ENCODE measurements at regions not wholly inside any gene's neighbourhood (a gene's known extent, or its start where the extent isn't known, plus 50 kb on each side); places are given as distances from the start of the nearest gene placed in this dataset.

DNA sequence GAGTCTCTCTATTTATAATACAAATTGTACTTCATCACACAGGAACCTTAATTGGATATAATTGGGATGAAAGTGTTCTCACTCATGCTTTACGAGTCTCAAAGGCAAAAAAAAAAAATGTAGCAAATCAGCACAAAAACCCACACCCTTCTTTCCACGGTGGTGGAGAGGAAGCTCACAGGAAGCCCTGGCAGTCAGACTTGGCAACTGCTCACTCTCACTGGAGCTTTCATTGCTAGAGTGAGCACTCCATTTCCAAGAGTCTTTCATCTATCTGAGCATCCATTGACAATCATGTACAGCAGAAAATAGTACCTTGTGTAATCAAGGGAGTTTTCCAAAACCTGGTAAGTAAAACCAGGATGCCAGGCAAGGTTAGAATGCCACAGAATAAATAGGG is 2159.4 kb upstream of the AGA start:
- Histone ChIP-seq H3K4me3 (ENCODE audit: low read length) (no peak overlapping the region), H3K4me1 (ENCODE audit: insufficient read depth, low read length) (peaks cover 18% of the 10 kb centered on the region)

DNA sequence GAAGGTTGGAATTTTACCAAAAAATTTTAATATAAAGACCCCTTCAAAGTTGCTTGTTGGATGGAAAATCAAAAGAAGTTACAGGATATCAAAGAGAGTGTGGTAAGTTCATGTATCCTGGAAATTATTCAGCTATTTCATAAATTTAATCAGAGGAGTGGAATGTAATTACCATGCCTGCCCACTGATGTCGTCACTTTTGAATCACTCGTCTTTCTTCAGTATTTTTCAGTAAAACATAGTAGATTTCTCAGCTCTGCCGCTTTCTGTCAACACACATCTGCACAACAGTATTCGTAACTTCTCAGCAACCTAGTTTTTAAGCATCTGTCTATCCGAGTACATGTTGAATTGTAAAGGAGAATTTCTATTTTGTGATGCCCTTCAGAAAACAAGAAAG is 2163.0 kb upstream of the AGA start:
- H3K27me3 ChIP-seq (ENCODE audit: insufficient read depth, low read length), result no peaks in the 10 kb centered on the region
- no peak overlapping the region for H3K4me3 ChIP-seq (ENCODE audit: low read length)
- peaks cover 16% of the 10 kb centered on the region for H3K4me1 ChIP-seq (ENCODE audit: insufficient read depth, low read length)
- no peaks in the 10 kb centered on the region for H3K36me3 ChIP-seq (ENCODE audit: insufficient read depth, low read length)
- no peak overlapping the region for H2AFZ ChIP-seq (ENCODE audit: low read depth, low read length)
- no peaks in the 10 kb centered on the region for H3K9me3 ChIP-seq (ENCODE audit: low read length)

More for the DNA sequence above, 2159.4 kb upstream of the AGA start:
- Histone ChIP-seq H2AFZ (ENCODE audit: low read depth, low read length) (no peak overlapping the region), H3K9me3 (ENCODE audit: low read length) (no peaks in the 10 kb centered on the region), H3K27me3 (ENCODE audit: insufficient read depth, low read length) (no peaks in the 10 kb centered on the region), H3K36me3 (ENCODE audit: insufficient read depth, low read length) (no peaks in the 10 kb centered on the region)

DNA sequence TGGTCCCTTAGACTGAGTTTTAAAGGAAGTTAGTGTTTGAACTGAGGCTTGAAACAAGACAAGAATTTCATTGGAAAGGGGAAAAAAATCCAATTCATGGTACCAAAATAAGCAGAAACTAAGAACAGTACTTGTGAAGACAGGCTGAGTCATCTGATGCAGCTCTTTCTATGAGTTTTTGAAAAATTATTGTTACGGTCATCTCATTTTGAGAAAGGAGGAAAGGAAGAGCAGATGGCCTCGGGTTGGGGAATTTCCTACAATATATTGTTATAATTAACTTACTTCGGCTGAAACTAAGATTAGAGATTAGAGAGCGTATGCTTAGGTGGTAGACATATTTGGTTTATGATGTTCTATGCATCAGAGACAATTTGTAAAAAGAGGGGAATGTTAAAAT is 2164.8 kb upstream of the AGA start:
- Histone ChIP-seq H3K36me3 (ENCODE audit: insufficient read depth, low read length) (no peaks in the 10 kb centered on the region), H3K4me1 (ENCODE audit: insufficient read depth, low read length) (peaks cover 9% of the 10 kb centered on the region), H2AFZ (ENCODE audit: low read depth, low read length) (no peak overlapping the region), H3K27me3 (ENCODE audit: insufficient read depth, low read length) (no peaks in the 10 kb centered on the region), H3K9me3 (ENCODE audit: low read length) (no peaks in the 10 kb centered on the region), H3K4me3 (ENCODE audit: low read length) (no peak overlapping the region)

DNA sequence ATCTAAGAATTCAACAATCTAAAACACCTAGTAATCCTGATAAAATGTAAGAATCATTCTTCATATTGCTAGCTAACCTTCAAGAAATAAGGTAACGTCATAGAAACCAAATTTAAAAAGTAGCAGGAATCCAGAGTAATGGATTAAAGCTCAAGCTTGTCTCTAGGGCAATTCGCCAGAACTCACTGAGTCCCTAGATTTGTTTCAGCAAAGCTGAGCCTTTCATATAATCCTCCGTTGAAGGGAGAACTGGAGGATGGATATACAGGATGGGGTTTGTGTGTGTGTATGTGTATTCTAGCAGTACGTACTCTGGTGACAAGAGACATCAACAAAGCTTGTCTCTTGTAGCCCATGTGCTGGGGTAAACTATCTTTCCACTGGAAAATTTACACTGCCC is 2173.5 kb upstream of the AGA start:
- Histone ChIP-seq H3K27me3 (ENCODE audit: insufficient read depth, low read length) (no peaks in the 10 kb centered on the region), H3K4me3 (ENCODE audit: low read length) (no peak overlapping the region), H3K36me3 (ENCODE audit: insufficient read depth, low read length) (no peaks in the 10 kb centered on the region), H2AFZ (ENCODE audit: low read depth, low read length) (no peak overlapping the region), H3K9me3 (ENCODE audit: low read length) (no peaks in the 10 kb centered on the region), H3K4me1 (ENCODE audit: insufficient read depth, low read length) (no peaks in the 10 kb centered on the region)

DNA sequence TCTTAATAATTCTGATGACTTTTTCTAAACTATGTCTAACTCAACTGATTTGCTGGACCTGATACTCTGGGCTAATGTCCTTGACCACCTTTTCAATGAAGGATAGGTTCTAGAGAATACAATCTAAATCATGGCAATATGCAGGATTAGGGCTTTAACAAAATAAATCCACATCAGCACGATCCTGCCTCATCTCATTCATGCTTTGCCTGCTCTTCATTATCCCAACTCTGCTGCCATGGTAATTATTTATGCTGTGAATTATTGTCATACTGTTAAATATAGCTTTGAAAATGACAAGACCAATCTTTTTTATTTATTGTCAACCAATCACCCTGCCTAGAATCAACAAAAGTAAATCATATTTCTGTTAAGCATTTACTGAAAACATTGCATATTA is 2176.7 kb upstream of the AGA start:
- Histone ChIP-seq H3K4me1 (ENCODE audit: insufficient read depth, low read length) (no peaks in the 10 kb centered on the region), H3K36me3 (ENCODE audit: insufficient read depth, low read length) (no peaks in the 10 kb centered on the region), H3K4me3 (ENCODE audit: low read length) (no peak overlapping the region), H3K27me3 (ENCODE audit: insufficient read depth, low read length) (no peaks in the 10 kb centered on the region), H2AFZ (ENCODE audit: low read depth, low read length) (no peak overlapping the region), H3K9me3 (ENCODE audit: low read length) (no peaks in the 10 kb centered on the region)

DNA sequence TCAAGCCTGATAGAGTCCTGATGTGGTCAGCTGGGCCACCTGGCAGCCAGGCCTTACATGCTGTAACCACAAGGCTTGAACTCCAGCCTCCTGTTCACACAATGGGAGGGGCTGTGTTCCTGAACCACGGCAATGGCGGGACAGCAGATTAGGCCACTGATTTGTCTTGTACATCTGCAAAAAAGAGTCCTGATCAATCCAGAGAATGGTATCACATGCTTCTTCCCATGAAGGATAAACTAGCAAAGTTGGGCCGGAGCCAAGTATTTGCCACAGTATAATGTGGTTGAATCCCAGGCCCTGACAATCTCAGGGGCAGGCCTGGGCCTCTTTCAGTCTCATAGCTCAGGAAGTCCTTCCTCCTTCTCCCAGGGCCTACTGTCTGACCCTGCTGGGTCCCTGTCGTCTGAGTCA is 2182.5 kb upstream of the AGA start:
- Histone ChIP-seq H3K4me1 (ENCODE audit: insufficient read depth, low read length) (no peaks in the 10 kb centered on the region), H3K9me3 (ENCODE audit: low read length) (no peaks in the 10 kb centered on the region), H3K27me3 (ENCODE audit: insufficient read depth, low read length) (no peaks in the 10 kb centered on the region), H2AFZ (ENCODE audit: low read depth, low read length) (no peak overlapping the region), H3K4me3 (ENCODE audit: low read length) (no peak overlapping the region), H3K36me3 (ENCODE audit: insufficient read depth, low read length) (no peaks in the 10 kb centered on the region)

DNA sequence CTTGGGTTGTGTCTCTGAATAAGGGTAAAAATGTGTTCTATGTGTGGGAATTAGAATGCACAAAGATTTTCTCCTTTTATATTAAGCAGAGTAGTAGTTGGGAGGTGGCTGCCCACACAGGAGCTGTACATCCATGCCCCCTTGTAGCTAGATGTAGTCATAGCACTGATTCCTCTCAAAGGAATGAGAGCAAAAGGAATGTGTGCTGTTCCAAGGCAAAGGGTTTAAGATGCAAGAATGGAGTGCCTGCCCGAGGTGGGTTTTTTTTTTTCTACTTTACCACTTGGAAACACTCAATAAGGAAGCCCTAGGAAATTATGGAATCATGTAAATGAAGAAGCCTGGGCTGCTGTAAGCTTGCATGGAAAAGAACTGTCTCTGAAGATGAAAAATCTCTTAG is 2183.2 kb upstream of the AGA start:
- H3K4me1 ChIP-seq (ENCODE audit: insufficient read depth, low read length), result no peaks in the 10 kb centered on the region
- H3K27me3 ChIP-seq (ENCODE audit: insufficient read depth, low read length), result no peaks in the 10 kb centered on the region
- H3K4me3 ChIP-seq (ENCODE audit: low read length), result no peak overlapping the region
- no peaks in the 10 kb centered on the region for H3K9me3 ChIP-seq (ENCODE audit: low read length)
- no peak overlapping the region for H2AFZ ChIP-seq (ENCODE audit: low read depth, low read length)
- H3K36me3 ChIP-seq (ENCODE audit: insufficient read depth, low read length), result no peaks in the 10 kb centered on the region

DNA sequence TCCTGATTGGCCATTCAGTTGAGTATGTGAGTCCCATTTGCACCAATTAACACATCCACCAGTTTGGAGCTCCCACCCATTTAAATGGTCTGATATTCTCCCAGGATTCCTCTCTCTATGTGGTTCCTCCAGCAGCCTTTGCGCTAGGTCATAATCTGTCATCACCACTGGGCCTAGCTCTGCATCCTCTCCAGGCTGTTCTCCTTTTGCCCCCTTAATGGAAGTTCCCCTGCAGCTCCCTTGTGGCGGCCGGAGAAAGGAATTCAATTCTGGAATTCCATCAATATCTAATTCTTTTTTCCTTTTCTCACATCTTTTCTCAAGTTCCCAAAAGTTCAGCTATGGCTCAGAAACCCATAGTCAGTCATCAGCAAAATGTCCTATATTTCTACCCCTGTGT is 2184.4 kb upstream of the AGA start:
- H3K36me3 ChIP-seq (ENCODE audit: insufficient read depth, low read length), result no peaks in the 10 kb centered on the region
- H3K27me3 ChIP-seq (ENCODE audit: insufficient read depth, low read length), result no peaks in the 10 kb centered on the region
- no peaks in the 10 kb centered on the region for H3K9me3 ChIP-seq (ENCODE audit: low read length)
- H3K4me3 ChIP-seq (ENCODE audit: low read length), result no peak overlapping the region
- H2AFZ ChIP-seq (ENCODE audit: low read depth, low read length), result no peak overlapping the region
- no peaks in the 10 kb centered on the region for H3K4me1 ChIP-seq (ENCODE audit: insufficient read depth, low read length)

DNA sequence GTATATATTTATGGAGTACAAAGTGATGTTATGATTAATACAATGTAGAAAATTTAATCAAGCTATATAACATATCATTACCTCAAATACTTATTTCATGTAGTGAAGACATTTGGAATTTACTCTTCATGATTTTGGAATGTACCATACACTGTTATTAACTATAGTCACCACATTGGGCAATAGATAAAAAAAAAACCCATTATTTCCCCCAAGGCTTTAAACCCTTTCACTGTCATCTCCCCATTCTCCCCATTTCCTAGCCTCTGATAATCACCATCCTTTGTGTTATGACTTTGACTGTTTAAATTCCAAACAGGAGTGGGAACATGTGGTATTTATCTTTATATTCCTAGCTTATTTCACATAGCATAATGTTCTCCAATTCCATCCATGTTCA is 2189.1 kb upstream of the AGA start:
- Histone ChIP-seq H2AFZ (ENCODE audit: low read depth, low read length) (no peak overlapping the region), H3K4me1 (ENCODE audit: insufficient read depth, low read length) (no peaks in the 10 kb centered on the region), H3K4me3 (ENCODE audit: low read length) (no peak overlapping the region), H3K36me3 (ENCODE audit: insufficient read depth, low read length) (no peaks in the 10 kb centered on the region), H3K27me3 (ENCODE audit: insufficient read depth, low read length) (no peaks in the 10 kb centered on the region), H3K9me3 (ENCODE audit: low read length) (no peaks in the 10 kb centered on the region)

DNA sequence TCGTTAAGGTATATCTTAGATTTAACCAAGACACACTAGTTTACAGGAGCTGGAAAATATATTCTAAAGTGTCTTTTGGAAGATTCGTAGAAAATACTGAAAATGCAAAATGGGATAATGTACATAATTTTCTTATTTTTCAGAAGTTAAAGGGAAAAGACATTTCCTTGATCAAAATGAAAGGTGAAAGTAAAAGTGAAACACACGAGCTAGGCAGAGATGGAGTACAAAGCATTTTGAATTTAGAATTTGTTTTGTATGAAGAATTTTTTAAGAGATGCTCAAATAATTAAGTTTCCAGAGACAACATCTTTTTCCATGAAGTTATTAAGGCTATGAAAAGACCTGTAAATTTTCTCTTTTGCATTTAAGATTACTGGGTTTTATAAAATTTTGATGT is 2192.6 kb upstream of the AGA start:
- no peaks in the 10 kb centered on the region for H3K9me3 ChIP-seq (ENCODE audit: low read length)
- H3K4me3 ChIP-seq (ENCODE audit: low read length), result no peak overlapping the region
- no peaks in the 10 kb centered on the region for H3K27me3 ChIP-seq (ENCODE audit: insufficient read depth, low read length)
- no peaks in the 10 kb centered on the region for H3K4me1 ChIP-seq (ENCODE audit: insufficient read depth, low read length)
- H3K36me3 ChIP-seq (ENCODE audit: insufficient read depth, low read length), result no peaks in the 10 kb centered on the region
- H2AFZ ChIP-seq (ENCODE audit: low read depth, low read length), result no peak overlapping the region

DNA sequence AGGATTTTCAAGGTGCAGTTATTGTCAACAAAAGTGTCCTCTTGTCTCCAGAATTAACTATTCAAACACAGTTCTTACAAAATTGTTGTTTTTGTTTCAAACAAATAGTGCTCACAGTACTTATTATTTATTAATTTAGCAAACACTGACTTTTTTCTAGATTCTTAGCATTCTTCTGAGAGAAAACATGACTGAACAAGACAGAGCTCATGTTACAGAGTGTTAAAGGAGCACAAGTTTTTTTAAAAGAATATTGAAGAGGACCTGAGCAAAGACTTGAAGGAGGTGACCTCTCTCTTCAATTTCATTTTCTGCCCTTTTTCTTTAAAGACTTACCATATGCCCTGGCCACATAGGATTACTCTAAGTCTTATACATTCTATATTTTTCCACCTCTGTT is 2220.3 kb upstream of the AGA start:
- Histone ChIP-seq H3K4me1 (ENCODE audit: insufficient read depth, low read length) (no peaks in the 10 kb centered on the region), H3K36me3 (ENCODE audit: insufficient read depth, low read length) (no peaks in the 10 kb centered on the region), H3K27me3 (ENCODE audit: insufficient read depth, low read length) (no peaks in the 10 kb centered on the region), H2AFZ (ENCODE audit: low read depth, low read length) (no peak overlapping the region), H3K4me3 (ENCODE audit: low read length) (no peak overlapping the region), H3K9me3 (ENCODE audit: low read length) (no peaks in the 10 kb centered on the region)

DNA sequence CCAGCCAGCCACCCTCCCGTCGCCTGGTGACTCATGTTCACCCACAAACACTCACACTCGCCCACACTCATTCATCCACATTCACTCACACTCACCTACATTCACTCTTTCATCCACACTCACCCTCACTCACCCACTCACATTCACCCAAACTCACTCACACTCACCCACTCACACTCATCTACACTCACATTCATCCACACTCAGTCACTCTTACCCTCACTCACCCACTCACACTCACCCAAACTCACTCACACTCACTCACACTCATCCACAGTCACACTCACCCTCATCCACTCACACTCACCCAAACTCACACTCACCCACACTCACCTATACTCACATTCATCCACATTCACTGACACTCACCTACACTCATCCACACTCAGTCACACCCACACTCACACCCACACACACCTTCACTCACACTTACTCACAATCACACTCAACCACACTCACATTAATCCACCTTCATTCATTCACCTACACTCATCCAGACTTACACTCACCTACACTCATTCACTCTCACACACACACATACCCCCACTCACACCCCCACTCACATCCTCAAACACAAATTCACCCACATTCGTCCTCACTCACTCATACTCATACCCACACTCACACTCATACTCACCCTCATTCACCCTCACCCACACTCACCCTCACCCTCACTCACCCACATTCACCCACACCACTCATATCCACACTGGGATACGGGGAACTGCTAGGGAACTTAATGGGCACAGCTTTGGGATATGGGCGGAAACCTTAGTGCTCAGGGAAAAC is 2221.6 kb upstream of the AGA start:
- H2AFZ ChIP-seq (ENCODE audit: low read depth, low read length), result no peak overlapping the region
- H3K4me1 ChIP-seq (ENCODE audit: insufficient read depth, low read length), result no peaks in the 10 kb centered on the region
- no peak overlapping the region for H3K4me3 ChIP-seq (ENCODE audit: low read length)
- no peaks in the 10 kb centered on the region for H3K27me3 ChIP-seq (ENCODE audit: insufficient read depth, low read length)
- H3K36me3 ChIP-seq (ENCODE audit: insufficient read depth, low read length), result no peaks in the 10 kb centered on the region
- H3K9me3 ChIP-seq (ENCODE audit: low read length), result no peaks in the 10 kb centered on the region

DNA sequence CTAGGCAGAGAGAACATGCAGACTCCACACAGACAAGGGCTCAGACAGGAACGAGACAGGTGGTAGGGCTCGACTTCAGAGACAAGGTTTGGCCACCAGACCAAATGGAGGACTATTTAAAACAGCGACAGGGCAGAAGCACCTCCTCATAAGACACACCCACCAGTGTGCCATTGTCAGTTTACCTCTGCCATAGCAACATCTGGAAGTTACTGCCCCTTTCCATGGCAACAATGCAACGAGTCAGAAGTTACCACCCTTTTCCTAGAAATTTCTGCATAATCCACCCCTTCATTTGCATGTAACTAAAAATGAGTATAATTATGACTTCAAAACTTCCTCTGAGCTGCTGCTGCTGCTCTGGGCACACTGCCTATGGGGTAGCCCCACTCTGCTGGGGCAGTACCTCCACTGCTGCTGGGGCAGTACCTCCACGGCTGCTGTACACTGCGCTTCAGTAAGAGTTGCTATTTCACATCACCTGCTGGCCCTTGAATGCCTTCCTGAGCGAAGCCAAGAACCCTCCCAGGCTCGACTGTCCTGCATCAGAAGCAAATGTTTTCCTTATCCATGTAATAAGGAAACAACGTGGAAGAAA is 2222.3 kb upstream of the AGA start:
- Histone ChIP-seq H2AFZ (ENCODE audit: low read depth, low read length) (no peak overlapping the region), H3K4me3 (ENCODE audit: low read length) (no peak overlapping the region), H3K27me3 (ENCODE audit: insufficient read depth, low read length) (no peaks in the 10 kb centered on the region), H3K36me3 (ENCODE audit: insufficient read depth, low read length) (no peaks in the 10 kb centered on the region), H3K9me3 (ENCODE audit: low read length) (no peaks in the 10 kb centered on the region), H3K4me1 (ENCODE audit: insufficient read depth, low read length) (no peaks in the 10 kb centered on the region)

DNA sequence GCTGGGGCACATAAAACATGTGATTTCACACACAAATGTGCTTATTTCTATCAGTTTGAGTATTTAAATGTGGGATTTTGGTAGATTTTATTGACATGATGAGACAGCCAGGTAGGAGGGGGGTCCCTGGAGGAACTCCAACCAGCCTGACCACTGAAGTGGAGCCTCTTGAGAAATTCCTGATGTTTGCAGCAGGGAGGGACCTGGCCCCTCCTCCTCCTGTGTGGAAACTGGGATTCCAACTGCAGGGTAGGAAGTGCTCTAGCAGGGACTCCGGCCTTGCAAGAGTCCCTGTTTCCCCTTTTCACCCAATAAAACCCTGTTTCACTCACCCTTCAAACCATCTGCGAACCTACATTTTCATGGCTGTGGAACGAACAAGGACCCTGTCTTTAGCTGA is 2224.0 kb upstream of the AGA start:
- H2AFZ ChIP-seq (ENCODE audit: low read depth, low read length), result no peak overlapping the region
- no peaks in the 10 kb centered on the region for H3K4me1 ChIP-seq (ENCODE audit: insufficient read depth, low read length)
- H3K9me3 ChIP-seq (ENCODE audit: low read length), result no peaks in the 10 kb centered on the region
- H3K36me3 ChIP-seq (ENCODE audit: insufficient read depth, low read length), result no peaks in the 10 kb centered on the region
- no peak overlapping the region for H3K4me3 ChIP-seq (ENCODE audit: low read length)
- no peaks in the 10 kb centered on the region for H3K27me3 ChIP-seq (ENCODE audit: insufficient read depth, low read length)

Measured in neuron (in vitro differentiated cells).